ENCODE measurements at regions not wholly inside any gene's neighbourhood (a gene's known extent, or its start where the extent isn't known, plus 50 kb on each side); places are given as distances from the start of the nearest gene placed in this dataset.

DNA sequence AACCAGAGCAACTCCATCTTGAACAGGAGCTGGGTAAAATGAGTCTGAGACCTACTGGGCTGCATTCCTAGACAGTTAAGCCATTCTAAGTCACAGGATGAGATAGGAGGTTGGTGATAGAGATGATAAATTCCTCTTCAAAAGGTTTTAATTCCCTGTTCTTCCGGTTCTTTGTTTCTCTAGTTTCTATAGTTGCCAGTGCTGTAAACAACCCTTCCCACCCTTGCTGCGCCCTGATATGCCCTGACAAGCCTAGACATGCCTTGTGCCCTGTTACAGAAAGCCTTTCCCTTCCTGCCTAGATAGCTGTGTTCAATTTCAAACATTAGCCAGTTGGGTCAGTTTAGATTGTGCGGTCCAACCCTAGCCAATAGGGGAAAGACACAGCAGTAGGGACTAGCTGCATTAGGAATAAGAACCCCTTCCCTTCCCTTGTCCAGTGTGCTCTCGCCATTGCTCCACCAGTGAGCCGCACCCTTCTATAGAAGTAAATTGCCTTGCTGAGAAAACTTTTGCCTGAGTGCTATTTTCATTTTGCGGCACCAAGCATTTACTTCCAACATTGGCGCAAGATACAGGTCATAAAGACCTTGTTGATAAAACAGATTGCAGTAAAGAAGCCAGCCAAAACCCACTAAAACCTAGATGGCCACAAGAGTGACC, 52.5 kb upstream of the CCN2 start:
- Histone ChIP-seq H3F3A (replicated peaks; ENCODE audit: insufficient read depth) (no peaks in the 10 kb centered on the region), H4K20me1 (ENCODE audit: insufficient read depth) (no peaks in the 10 kb centered on the region), H3K4me1 (ENCODE audit: control insufficient read depth in 1 of 2, insufficient read depth in 2 of 2, low read depth in 1 of 2, low read length in 1 of 2) (no peaks in the 10 kb centered on the region), H3K4me3 (ENCODE audit: low read depth in 2 of 2, low read length in 1 of 2) (no peak overlapping the region), H3K36me3 (replicated peaks in 1 of 2; ENCODE audit: control insufficient read depth in 1 of 2, insufficient read depth in 2 of 2, low read length in 1 of 2) (no peaks in the 10 kb centered on the region), H3K9me2 (no peaks in the 10 kb centered on the region), H3K27ac (ENCODE audit: low read depth in 2 of 2, low read length in 1 of 2) (no peak overlapping the region), H2AFZ (ENCODE audit: low read depth) (no peak overlapping the region), H3K4me2 (no peak overlapping the region), H3K27me3 (ENCODE audit: insufficient read depth) (no peaks in the 10 kb centered on the region), H3K79me2 (ENCODE audit: insufficient read depth) (no peaks in the 10 kb centered on the region), H3K9me3 (no peaks in the 10 kb centered on the region), H3K9ac (no peak overlapping the region)
- 57% methylated on average over 7 of the region's 7 CpGs for WGBS (ENCODE audit: low lambda C conversion rate)
- DNase-seq, result no peak
- TF ChIP-seq MXI1 (IDR thresholded peaks at IDR 0.05; ENCODE audit: low read depth, low read length) (no peak), SIN3A (IDR thresholded peaks at IDR 0.05; ENCODE audit: borderline replicate concordance, low read depth, low read length) (no peak), FOXM1 (IDR thresholded peaks at IDR 0.05; ENCODE audit: low read depth) (no peak), GATA2 (CRISPR knock-in tag; IDR thresholded peaks at IDR 0.05) (no peak), NRF1 (IDR thresholded peaks at IDR 0.05; ENCODE audit: low read depth, low read length) (no peak), FOXJ3 (CRISPR knock-in tag; IDR thresholded peaks at IDR 0.05) (no peak), TAF1 (IDR thresholded peaks at IDR 0.05; ENCODE audit: borderline replicate concordance, low read depth, low read length) (no peak), FOSL2 (IDR thresholded peaks at IDR 0.05; ENCODE audit: borderline replicate concordance, low read depth) (no peak), YY1 (IDR thresholded peaks at IDR 0.05; ENCODE audit: low read depth) (no peak), POLR2AphosphoS5 (IDR thresholded peaks at IDR 0.05; ENCODE audit: low read depth, low read length) (no peak), EP300 (IDR thresholded peaks at IDR 0.05; ENCODE audit: borderline replicate concordance in 1 of 2, low read depth in 1 of 2, low read length in 1 of 2) (no peak)
- TF ChIP-seq, protein P1, sequence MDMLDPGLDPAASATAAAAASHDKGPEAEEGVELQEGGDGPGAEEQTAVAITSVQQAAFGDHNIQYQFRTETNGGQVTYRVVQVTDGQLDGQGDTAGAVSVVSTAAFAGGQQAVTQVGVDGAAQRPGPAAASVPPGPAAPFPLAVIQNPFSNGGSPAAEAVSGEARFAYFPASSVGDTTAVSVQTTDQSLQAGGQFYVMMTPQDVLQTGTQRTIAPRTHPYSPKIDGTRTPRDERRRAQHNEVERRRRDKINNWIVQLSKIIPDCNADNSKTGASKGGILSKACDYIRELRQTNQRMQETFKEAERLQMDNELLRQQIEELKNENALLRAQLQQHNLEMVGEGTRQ (IDR thresholded peaks at IDR 0.05; ENCODE audit: borderline replicate concordance, low read depth, low read length), result no peak
- TF ChIP-seq, protein P2, sequence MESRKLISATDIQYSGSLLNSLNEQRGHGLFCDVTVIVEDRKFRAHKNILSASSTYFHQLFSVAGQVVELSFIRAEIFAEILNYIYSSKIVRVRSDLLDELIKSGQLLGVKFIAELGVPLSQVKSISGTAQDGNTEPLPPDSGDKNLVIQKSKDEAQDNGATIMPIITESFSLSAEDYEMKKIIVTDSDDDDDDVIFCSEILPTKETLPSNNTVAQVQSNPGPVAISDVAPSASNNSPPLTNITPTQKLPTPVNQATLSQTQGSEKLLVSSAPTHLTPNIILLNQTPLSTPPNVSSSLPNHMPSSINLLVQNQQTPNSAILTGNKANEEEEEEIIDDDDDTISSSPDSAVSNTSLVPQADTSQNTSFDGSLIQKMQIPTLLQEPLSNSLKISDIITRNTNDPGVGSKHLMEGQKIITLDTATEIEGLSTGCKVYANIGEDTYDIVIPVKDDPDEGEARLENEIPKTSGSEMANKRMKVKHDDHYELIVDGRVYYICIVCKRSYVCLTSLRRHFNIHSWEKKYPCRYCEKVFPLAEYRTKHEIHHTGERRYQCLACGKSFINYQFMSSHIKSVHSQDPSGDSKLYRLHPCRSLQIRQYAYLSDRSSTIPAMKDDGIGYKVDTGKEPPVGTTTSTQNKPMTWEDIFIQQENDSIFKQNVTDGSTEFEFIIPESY (IDR thresholded peaks at IDR 0.05; ENCODE audit: borderline replicate concordance, low read depth), result no peak
- TF ChIP-seq, protein P3, sequence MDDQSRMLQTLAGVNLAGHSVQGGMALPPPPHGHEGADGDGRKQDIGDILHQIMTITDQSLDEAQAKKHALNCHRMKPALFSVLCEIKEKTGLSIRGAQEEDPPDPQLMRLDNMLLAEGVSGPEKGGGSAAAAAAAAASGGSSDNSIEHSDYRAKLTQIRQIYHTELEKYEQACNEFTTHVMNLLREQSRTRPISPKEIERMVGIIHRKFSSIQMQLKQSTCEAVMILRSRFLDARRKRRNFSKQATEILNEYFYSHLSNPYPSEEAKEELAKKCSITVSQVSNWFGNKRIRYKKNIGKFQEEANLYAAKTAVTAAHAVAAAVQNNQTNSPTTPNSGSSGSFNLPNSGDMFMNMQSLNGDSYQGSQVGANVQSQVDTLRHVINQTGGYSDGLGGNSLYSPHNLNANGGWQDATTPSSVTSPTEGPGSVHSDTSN (IDR thresholded peaks at IDR 0.05), result no peak
- TF ChIP-seq, protein P4, sequence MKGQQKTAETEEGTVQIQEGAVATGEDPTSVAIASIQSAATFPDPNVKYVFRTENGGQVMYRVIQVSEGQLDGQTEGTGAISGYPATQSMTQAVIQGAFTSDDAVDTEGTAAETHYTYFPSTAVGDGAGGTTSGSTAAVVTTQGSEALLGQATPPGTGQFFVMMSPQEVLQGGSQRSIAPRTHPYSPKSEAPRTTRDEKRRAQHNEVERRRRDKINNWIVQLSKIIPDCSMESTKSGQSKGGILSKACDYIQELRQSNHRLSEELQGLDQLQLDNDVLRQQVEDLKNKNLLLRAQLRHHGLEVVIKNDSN (IDR thresholded peaks at IDR 0.05; ENCODE audit: borderline replicate concordance, low read depth), result no peak
- ChIA-PET CTCF (no interaction called here), POLR2A (no interaction called here)

Small RNAs in the stretch of these regions (small RNA-seq; reads per million reads assigned to genes)
- gene MIR548AJ1, result 0 reads per million in 7 experiments

Data from SK-N-SH (cell line).